ENCODE measurements at regions not wholly inside any gene's neighbourhood (a gene's known extent, or its start where the extent isn't known, plus 50 kb on each side); places are given as distances from the start of the nearest gene placed in this dataset.

GRCh38 chr4:27128443-27128842 is 267.8 kb downstream of the STIM2 start (continued):
- TF ChIP-seq ZNF462 (CRISPR knock-in tag; IDR thresholded peaks at IDR 0.05) (no peak), STAT1 (IDR thresholded peaks at IDR 0.05; ENCODE audit: unreplicated experiment) (no peak)

GRCh38 chr4:27129871-27130366 is 269.3 kb downstream of the STIM2 start:
- Histone ChIP-seq H3K27ac (ENCODE audit: low read depth) (no peak overlapping the region), H2AFZ (no peak overlapping the region; the same call in 1 of the 2 replicates), H3K9me2 (ENCODE audit: insufficient read depth) (peaks cover 23% of the 10 kb centered on the region; the same call in 1 of the 2 replicates), H3K27me3 (ENCODE audit: insufficient read depth) (no peaks in the 10 kb centered on the region), H3K4me3 (no peak overlapping the region), H3K4me2 (no peak overlapping the region), H3F3A (replicated peaks; ENCODE audit: low read depth) (no peaks in the 10 kb centered on the region), H3K36me3 (ENCODE audit: insufficient read depth) (no peaks in the 10 kb centered on the region), H4K20me1 (replicated peaks; ENCODE audit: insufficient read depth) (no peaks in the 10 kb centered on the region), H3K79me2 (replicated peaks; ENCODE audit: insufficient read depth) (no peaks in the 10 kb centered on the region), H3K4me1 (ENCODE audit: insufficient read depth) (no peaks in the 10 kb centered on the region)
- Mint-ChIP-seq H3K4me3 (no peak overlapping the region), H3K36me3 (ENCODE audit: low read depth) (peaks cover 23% of the 10 kb centered on the region), H3K27ac (no peak overlapping the region), H3K27me3 (ENCODE audit: insufficient read depth, low read depth, poor library complexity) (peaks cover 7% of the 10 kb centered on the region), H3K4me1 (peaks cover 18% of the 10 kb centered on the region), H3K9me3 (peaks cover 29% of the 10 kb centered on the region)
- ATAC-seq: no peak
- no peak for DNase-seq (ENCODE audit: low spot score)
- TF ChIP-seq CREB1 (CRISPR knock-in tag; IDR thresholded peaks at IDR 0.05; ENCODE audit: low read depth) (no peak), ZNF331 (CRISPR knock-in tag; IDR thresholded peaks at IDR 0.05; ENCODE audit: low read depth) (no peak), EZH2phosphoT487 (IDR thresholded peaks at IDR 0.05; ENCODE audit: unreplicated experiment) (no peak), ZNF114 (CRISPR knock-in tag; IDR thresholded peaks at IDR 0.05) (no peak), NANOG (IDR thresholded peaks at IDR 0.05; ENCODE audit: borderline replicate concordance) (no peak), ZNF462 (CRISPR knock-in tag; IDR thresholded peaks at IDR 0.05) (no peak), JUNB (IDR thresholded peaks at IDR 0.05; ENCODE audit: unreplicated experiment) (no peak)
